Upper lobe of left lung (tissue), 4 donors: ENCODE measurements at regions not wholly inside any gene's neighbourhood (a gene's known extent, or its start where the extent isn't known, plus 50 kb on each side); places are given as distances from the start of the nearest gene placed in this dataset.

Source experiments
- CTCF ChIP-seq, 6 experiments: fragments of 450-650 bp in 4 of 6; fragments of 200-600 bp in 2 of 6; sonication (generic) in 2 of 6; IDR thresholded peaks; one replicate each; pipeline ENCODE4 v1.5.1; 2016 to 2019; ENCODE audit warnings: antibody characterized with exemption in 6 of 6
- EP300 ChIP-seq, 4 donors: sonication (generic); formaldehyde crosslinking; IDR thresholded peaks; one replicate each; pipeline ENCODE4 v1.5.1; 2017; ENCODE audit warnings: antibody characterized with exemption in 4 of 4, control low read depth in 2 of 4
- POLR2AphosphoS5 ChIP-seq, 2 donors: sonication (generic); formaldehyde crosslinking; IDR thresholded peaks; one replicate each; pipeline ENCODE4 v1.5.1; 2017; ENCODE audit warnings: antibody characterized with exemption in 2 of 2

- TF ChIP-seq POLR2AphosphoS5 (IDR thresholded peaks at IDR 0.05) (no peak), CTCF (IDR thresholded peaks at IDR 0.05) (no peak), EP300 (IDR thresholded peaks at IDR 0.05) (no peak)
Measured at GRCh38 chr7:35477609-35478008, 217.3 kb downstream of the HERPUD2 start.
